Breast epithelium (tissue), 4 donors: ENCODE measurements at regions not wholly inside any gene's neighbourhood (a gene's known extent, or its start where the extent isn't known, plus 50 kb on each side); places are given as distances from the start of the nearest gene placed in this dataset.

Experiments used
- DNase-seq, 2 donors: peaks; one replicate each; pipeline ENCODE4 v3.0.0-alpha.2; 2019; ENCODE audit warnings: low spot score in 2 of 2
- H3K27ac ChIP-seq, 2 donors: fragments of 200-600 bp; sonication (generic) in 1 of 2; one replicate each; pipeline ENCODE4 v1.5.1; 2016 to 2019; ENCODE audit warnings: mild to moderate bottlenecking in 1 of 2
- H3K27me3 ChIP-seq, 2 donors: fragments of 200-600 bp; sonication (generic) in 1 of 2; one replicate each; pipeline versions ENCODE4 v1.5.1 to v1.6.0; 2017 to 2019; ENCODE audit warnings: control low read depth in 1 of 2, mild to moderate bottlenecking in 1 of 2
- H3K36me3 ChIP-seq: fragments of 200-600 bp; one replicate; pipeline ENCODE4 v1.5.1; 2019
- H3K4me1 ChIP-seq, 2 donors: fragments of 200-600 bp; sonication (generic); one replicate each; pipeline ENCODE4 v1.5.1; 2016 to 2019; ENCODE audit warnings: control low read depth in 1 of 2
- H3K4me3 ChIP-seq, 3 donors: fragments of 200-600 bp; sonication (generic); 1 replicate in 2 of 3; 2 replicates in 1 of 3; pipeline ENCODE4 v1.5.1; 2016 to 2019; ENCODE audit warnings: mild to moderate bottlenecking in 3 of 3, moderate library complexity in 2 of 3
- H3K9me3 ChIP-seq, 2 donors: fragments of 200-600 bp; sonication (generic) in 1 of 2; one replicate each; pipeline ENCODE4 v1.5.1; 2016 to 2019; ENCODE audit warnings: control low read depth in 1 of 2
- POLR2A ChIP-seq: fragments of 450-650 bp; IDR thresholded peaks from one replicate; pipeline ENCODE4 v1.6.1; 2016; ENCODE audit warnings: antibody characterized with exemption, mild to moderate bottlenecking, moderate library complexity
- POLR2AphosphoS5 ChIP-seq, 3 donors: sonication (generic); formaldehyde crosslinking; IDR thresholded peaks; one replicate each; pipeline ENCODE4 v1.6.1; 2017; ENCODE audit warnings: antibody characterized with exemption in 3 of 3
- intact Hi-C: fragments of 100-400 bp; cut with DNase I; formaldehyde crosslinking; loops from one replicate; pipeline ENCODE4 v1.15.1; 2023; ENCODE audit warnings: low total_unique reads
- TF ChIP-seq, protein P1 (sequence below), 3 donors: fragments of 450-650 bp; IDR thresholded peaks; one replicate each; pipeline ENCODE4 v1.5.1; 2016 to 2017; ENCODE audit warnings: antibody characterized with exemption in 3 of 3, mild to moderate bottlenecking in 3 of 3, moderate library complexity in 3 of 3

DNA sequence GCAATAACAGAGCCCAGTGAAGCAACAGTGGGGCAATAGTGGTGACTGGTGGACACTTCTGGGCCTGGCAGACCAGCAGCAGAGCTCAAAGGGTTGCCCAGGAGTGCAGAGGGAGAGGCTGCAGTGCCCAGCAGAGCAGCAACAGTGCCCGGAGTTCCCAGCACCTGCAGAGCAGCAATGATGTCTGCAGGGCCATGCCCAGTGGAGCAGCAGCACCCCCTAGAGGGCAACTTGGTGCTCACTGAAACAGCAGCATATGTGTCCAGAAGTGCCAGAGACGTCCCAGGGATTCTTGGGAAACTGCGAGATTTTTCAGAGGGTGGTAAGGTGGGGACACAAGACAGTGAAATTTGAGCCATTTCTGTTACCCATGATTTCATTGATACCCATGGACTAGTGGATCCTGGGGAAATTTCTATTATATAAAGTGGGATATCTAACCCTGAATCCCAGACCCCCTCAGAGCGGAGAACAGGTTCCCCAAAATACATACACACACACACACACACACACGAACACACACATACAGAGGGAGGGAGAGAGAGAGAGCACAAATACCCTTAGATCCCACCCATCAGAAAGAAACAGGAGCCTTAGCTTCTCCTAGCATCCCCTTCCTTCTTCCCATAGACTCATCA, 156.9 kb upstream of the GJB5 start:
- H3K4me3 ChIP-seq: no peak overlapping the region
- TF ChIP-seq, protein P1, sequence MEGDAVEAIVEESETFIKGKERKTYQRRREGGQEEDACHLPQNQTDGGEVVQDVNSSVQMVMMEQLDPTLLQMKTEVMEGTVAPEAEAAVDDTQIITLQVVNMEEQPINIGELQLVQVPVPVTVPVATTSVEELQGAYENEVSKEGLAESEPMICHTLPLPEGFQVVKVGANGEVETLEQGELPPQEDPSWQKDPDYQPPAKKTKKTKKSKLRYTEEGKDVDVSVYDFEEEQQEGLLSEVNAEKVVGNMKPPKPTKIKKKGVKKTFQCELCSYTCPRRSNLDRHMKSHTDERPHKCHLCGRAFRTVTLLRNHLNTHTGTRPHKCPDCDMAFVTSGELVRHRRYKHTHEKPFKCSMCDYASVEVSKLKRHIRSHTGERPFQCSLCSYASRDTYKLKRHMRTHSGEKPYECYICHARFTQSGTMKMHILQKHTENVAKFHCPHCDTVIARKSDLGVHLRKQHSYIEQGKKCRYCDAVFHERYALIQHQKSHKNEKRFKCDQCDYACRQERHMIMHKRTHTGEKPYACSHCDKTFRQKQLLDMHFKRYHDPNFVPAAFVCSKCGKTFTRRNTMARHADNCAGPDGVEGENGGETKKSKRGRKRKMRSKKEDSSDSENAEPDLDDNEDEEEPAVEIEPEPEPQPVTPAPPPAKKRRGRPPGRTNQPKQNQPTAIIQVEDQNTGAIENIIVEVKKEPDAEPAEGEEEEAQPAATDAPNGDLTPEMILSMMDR (IDR thresholded peaks at IDR 0.05): peak; percentile 15 to 56 (median 55)
- TF ChIP-seq POLR2A: no peak
- no peak overlapping the region for H3K27ac ChIP-seq
- no peaks in the 10 kb centered on the region for H3K4me1 ChIP-seq
- DNase-seq: peak; percentile 17 to 69
- no peaks in the 10 kb centered on the region for H3K36me3 ChIP-seq
- intact Hi-C loops: no loop called here
- peaks cover 0 to 7% of the 10 kb centered on the region in 2 donors for H3K27me3 ChIP-seq
- H3K9me3 ChIP-seq: no peaks in the 10 kb centered on the region

DNA sequence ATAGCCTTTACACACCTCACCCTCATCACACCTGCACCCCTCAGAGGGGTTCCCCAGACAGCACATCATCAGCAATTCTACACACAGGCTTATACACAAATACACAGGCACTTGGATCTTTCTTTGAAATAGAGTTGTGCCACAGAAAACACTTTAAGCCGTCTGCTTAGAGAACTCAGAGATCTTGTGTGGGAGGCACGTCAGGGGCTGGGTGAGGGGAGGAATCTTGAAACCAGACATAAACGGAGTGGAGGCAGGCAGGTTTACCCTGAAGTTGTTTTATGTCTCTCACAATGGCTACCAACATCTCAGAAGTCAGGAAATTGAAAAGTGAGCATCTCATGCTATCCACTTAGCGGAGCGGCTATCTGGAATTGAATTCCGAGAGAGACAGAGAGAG, 151.9 kb upstream of the GJB5 start:
- TF ChIP-seq POLR2A: no peak
- no peak for DNase-seq
- no peaks in the 10 kb centered on the region for H3K9me3 ChIP-seq
- H3K4me1 ChIP-seq: no peaks in the 10 kb centered on the region
- no peaks in the 10 kb centered on the region for H3K36me3 ChIP-seq
- H3K27ac ChIP-seq: no peak overlapping the region
- intact Hi-C loops: no loop called here
- H3K4me3 ChIP-seq: no peak overlapping the region
- H3K27me3 ChIP-seq: peaks cover 0 to 12% of the 10 kb centered on the region in 2 donors

DNA sequence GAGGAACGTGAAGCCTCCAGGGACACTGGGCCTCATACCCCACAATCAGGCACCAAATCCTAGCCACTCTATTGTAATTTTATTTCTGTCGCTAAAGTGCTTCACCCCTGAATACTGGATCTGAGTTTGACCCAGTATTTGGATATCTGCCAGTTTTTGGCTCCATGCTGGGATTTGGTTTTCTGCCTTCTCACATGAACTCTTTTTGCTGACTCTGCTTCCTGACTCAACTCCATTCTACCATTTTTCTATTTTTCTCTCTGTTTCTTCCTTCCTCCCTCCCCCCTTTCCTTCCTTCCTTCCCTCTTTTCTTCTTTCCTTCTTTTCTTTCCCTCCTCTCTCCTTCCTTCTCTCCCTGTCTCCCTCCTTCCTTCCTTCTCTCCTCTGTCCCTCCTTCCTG, 151.3 kb upstream of the GJB5 start:
- Histone ChIP-seq H3K36me3 (no peaks in the 10 kb centered on the region), H3K4me3 (no peak overlapping the region), H3K27me3 (peaks cover 0 to 18% of the 10 kb centered on the region in 2 donors), H3K27ac (no peak overlapping the region), H3K9me3 (no peaks in the 10 kb centered on the region), H3K4me1 (no peaks in the 10 kb centered on the region)
- intact Hi-C loops: no loop called here
- DNase-seq: no peak
- TF ChIP-seq POLR2A (no peak), POLR2AphosphoS5 (IDR thresholded peaks at IDR 0.05) (no peak)
- TF ChIP-seq, protein P1 (IDR thresholded peaks at IDR 0.05): no peak

DNA sequence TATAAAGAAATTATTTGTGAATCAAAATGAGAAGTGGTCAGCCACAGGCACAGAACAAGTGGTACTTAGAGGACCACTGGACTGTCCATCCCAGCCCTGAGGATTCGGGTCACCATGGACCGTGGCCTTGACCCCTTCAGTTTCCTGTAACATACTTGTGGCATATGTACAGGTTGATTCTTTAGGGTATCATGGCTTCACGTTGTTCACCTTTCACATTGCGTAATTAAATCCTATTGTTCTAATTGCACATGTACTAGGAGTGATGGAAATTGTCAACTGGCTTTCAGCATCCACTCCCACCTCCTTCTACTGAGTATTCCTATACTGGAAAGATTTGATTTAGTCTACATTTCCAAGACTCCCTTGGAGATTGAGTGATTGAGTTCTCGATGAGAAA, 148.3 kb upstream of the GJB5 start:
- Histone ChIP-seq H3K27me3 (peaks cover 0 to 11% of the 10 kb centered on the region in 2 donors), H3K4me1 (no peaks in the 10 kb centered on the region), H3K36me3 (no peaks in the 10 kb centered on the region), H3K27ac (no peak overlapping the region), H3K4me3 (no peak overlapping the region), H3K9me3 (no peaks in the 10 kb centered on the region)
- TF ChIP-seq POLR2A (no peak), POLR2AphosphoS5 (IDR thresholded peaks at IDR 0.05) (no peak)
- TF ChIP-seq, protein P1 (IDR thresholded peaks at IDR 0.05): no peak
- intact Hi-C loops: loop anchor here (5.0 kb wide), 1 partner anchor 319 kb away; no protein-coding TSS in a partner anchor
- DNase-seq: no peak

DNA sequence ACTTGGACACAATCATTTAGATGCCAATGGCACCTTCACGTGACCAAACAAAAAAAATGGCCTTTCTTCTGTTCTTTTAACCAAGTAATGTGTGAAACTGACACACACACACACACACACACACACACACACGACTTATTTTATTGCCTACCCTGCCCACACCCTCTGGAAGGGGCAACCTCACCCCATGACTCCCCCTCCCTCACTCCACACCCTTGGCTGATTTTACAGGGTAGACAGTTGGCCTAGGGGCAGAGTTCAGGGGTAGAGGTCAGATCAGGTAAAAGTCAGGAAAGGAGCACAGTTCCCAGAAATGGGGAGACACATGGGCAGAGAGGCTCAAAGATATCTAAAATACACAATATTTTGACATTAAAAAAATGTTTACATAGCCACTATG, 144.8 kb upstream of the GJB5 start:
- H3K27ac ChIP-seq: no peak overlapping the region
- H3K4me1 ChIP-seq: no peaks in the 10 kb centered on the region
- no peak for DNase-seq
- TF ChIP-seq POLR2A: no peak
- TF ChIP-seq, protein P1 (IDR thresholded peaks at IDR 0.05): no peak
- no peak for TF ChIP-seq POLR2AphosphoS5 (IDR thresholded peaks at IDR 0.05)
- H3K9me3 ChIP-seq: no peaks in the 10 kb centered on the region
- no peak overlapping the region for H3K4me3 ChIP-seq
- intact Hi-C loops: no loop called here
- no peaks in the 10 kb centered on the region for H3K36me3 ChIP-seq
- H3K27me3 ChIP-seq: peaks cover 0 to 21% of the 10 kb centered on the region in 2 donors

DNA sequence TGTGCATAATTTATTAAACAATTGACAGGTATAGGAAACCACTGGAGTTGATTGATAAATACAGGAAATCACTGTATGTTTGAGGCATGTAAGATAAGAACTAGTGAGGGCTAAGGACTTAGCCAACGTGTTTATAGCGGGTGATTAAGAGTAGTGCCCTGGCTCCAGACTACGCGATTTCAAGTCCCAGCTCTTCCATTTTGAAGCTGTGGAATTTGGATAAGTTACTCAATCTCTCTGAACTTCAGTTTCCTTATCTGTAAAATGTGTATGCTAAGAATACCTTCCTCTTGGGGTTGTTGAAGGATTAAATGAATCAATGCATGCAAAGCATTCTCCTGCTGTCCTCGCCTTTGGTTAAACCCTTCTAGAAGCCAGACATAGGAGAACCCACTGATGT, 143.3 kb upstream of the GJB5 start:
- DNase-seq: no peak
- no peak overlapping the region for H3K4me3 ChIP-seq
- H3K4me1 ChIP-seq: no peaks in the 10 kb centered on the region
- no peak overlapping the region for H3K27ac ChIP-seq
- peaks cover 0 to 30% of the 10 kb centered on the region in 2 donors for H3K27me3 ChIP-seq
- TF ChIP-seq, protein P1 (IDR thresholded peaks at IDR 0.05): no peak
- no peak for TF ChIP-seq POLR2AphosphoS5 (IDR thresholded peaks at IDR 0.05)
- TF ChIP-seq POLR2A: no peak
- intact Hi-C loops: no loop called here
- H3K9me3 ChIP-seq: no peaks in the 10 kb centered on the region
- H3K36me3 ChIP-seq: no peaks in the 10 kb centered on the region
